Forelimb muscle (tissue), 1 donor: ENCODE measurements at regions not wholly inside any gene's neighbourhood (a gene's known extent, or its start where the extent isn't known, plus 50 kb on each side); places are given as distances from the start of the nearest gene placed in this dataset.
A peak's percentile ranks its signal among the peaks of the same experiment; 100 is the strongest.
"Not testable (repeated sequence)": the region's sequence is repeated elsewhere in the genome, so short reads cannot be mapped to it uniquely, and the experiment has no call there.

ENCODE experiments used
- DNase-seq: peaks from one replicate; pipeline ENCODE4 v3.0.0-alpha.2; 2013; ENCODE audit warnings: low read depth

- no peak for DNase-seq
These were observed 113.8 kb upstream of the ZC3H11B start for GRCh38 chr1:219726480-219727272.

DNA sequence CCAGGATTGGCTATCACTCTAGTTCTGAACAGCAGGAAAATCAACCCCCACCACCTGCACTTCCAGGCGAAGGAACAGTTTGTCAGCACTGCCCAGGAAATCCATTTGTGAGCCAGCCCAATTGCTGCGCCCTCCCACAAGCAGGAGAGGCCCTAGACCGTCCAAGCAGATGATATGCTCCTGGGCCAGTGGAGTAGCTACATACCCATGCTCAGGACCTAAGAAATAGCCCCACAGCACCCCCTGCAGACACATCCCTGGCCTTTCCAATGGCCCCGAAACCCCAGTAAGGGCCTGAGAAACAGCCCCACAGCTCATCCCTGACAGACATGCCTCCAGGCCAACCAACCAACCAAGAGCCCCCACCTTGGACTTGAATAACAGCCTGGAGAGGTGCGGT is 111.5 kb upstream of the ZC3H11B start:
- no peak for DNase-seq

- no peak for DNase-seq
These were observed 104.6 kb upstream of the ZC3H11B start for GRCh38 chr1:219717536-219717935.

GRCh38 chr1:219716611-219717114 is 103.8 kb upstream of the ZC3H11B start:
- DNase-seq: no peak

GRCh38 chr1:219713981-219714381 is 101.1 kb upstream of the ZC3H11B start:
- no peak for DNase-seq

DNA sequence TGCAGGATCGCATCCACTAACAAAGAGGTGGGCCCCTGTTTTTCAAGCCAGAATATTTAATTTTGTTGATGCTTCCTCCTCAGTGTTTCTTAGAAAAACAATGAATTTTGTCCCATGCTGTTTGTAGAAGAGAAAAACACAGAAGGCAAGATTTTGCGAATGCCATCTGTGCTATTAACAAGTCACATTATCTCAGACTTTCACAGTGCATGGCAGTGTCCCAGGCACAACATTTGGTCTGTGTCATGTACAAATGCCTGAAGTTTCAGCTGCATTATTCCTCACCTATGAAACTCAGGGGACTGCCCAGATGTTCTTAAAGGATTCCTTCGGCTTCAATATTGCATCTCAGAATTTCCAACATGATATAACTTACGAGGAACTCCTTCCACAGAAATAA is 99.6 kb upstream of the ZC3H11B start:
- no peak for DNase-seq

GRCh38 chr1:219710529-219711194 is 97.8 kb upstream of the ZC3H11B start:
- no peak for DNase-seq

DNA sequence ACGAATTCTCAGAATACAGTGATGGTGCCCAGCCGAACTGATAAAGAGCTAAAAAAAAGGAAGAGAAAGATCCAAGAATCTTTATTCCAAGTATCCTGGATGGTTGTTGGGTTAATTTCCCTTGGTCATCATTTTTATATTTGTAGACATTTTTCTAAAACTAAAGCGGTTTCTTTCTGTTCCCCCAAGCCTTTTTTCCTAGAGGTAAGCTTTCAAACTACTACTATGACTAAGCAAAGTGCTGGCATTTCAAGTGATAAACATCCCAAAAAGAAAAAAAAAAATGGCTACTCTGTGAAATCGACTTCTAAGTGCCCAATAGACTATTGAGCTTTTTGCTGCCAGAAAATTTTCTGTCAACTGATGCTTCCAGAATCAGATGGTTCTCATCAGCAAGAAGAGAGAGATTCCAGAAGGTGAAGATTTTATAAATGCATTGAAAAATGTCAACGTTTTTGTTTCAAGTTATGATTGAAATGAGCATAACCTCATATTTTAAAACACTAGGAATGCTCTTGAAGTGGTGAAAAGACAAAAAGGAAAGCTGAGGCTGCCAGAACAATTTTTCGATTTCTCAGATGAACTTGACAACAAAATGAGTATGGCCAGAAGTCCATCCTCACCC is 96.1 kb upstream of the ZC3H11B start:
- peak; percentile 8 for DNase-seq

DNA sequence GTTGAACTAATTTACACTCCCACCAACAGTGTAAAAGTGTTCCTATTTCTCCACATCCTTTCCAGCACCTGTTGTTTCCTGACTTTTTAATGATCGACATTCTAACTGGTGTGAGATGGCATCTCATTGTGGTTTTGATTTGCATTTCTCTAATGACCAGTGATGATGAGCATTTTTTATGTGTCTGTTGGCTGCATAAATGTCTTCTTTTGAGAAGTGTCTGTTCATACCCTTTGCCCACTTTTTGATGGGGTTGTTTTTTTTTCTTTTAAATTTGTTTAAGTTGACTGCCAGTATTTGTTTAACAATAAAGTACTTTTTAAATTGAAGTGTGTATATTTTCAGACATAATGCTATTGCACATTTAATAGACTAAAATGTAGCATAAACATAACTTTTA is 95.0 kb upstream of the ZC3H11B start:
- not testable (repeated sequence) for DNase-seq

DNA sequence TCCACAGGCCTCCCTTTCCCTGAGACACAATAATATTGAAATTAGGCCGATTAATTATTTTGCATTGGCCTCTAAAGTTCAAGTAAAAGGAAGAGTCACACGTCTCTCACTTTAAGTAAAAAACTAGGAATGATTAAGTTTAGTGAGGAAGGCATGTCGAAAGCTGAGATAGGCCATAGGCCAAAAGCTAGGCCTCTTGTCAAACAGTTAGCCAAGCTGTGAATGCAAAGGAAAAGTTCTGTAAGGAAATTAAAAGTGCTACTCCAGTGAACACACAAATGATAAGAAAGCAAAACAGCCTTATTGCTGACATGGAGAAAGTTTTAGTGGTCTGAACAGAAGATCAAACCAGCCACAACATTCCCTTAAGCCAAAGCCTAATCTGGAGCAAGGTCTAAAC is 91.4 kb upstream of the ZC3H11B start:
- not testable (repeated sequence) for DNase-seq

DNA sequence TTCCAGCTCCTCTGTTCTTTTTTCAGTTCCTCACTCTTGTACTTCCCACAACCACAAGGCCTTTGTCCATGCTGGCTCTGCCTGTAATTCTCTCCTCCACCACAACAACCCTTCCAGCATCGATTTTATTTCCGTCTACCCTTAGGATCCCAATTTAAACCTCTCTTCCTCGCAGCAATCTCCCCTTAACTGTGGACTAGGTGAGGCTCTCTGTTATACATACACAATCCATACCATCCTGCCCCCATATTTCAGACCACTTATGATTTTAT is 90.4 kb upstream of the ZC3H11B start:
- no peak for DNase-seq

- no peak for DNase-seq
These were observed 88.6 kb upstream of the ZC3H11B start for GRCh38 chr1:219701476-219701875.

DNA sequence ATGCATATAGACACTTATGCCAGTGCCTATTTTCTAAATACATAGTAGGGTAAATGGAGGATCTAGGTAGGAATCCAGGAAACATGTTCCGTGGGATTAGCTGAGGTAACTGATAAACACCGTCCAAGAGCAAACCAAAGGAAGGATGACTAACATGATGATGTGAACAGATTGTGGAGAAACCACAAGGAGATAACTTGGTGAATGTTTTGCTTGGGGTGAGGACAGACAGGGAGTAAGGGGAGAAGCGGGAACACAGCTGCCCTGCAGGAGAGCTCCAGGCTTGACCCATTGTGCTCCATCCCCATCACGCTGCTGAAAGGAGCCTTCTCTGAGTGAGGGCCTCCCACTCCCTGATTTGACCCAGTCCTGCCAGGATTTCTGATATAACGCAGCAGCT is 87.0 kb upstream of the ZC3H11B start:
- DNase-seq: no peak

GRCh38 chr1:219697682-219698081 is 84.8 kb upstream of the ZC3H11B start:
- DNase-seq: no peak

GRCh38 chr1:219692981-219693380 is 80.1 kb upstream of the ZC3H11B start:
- no peak for DNase-seq

GRCh38 chr1:219689774-219690173 is 76.9 kb upstream of the ZC3H11B start:
- DNase-seq: no peak

- no peak for DNase-seq
These were observed 74.9 kb upstream of the ZC3H11B start for GRCh38 chr1:219687779-219688178.

DNA sequence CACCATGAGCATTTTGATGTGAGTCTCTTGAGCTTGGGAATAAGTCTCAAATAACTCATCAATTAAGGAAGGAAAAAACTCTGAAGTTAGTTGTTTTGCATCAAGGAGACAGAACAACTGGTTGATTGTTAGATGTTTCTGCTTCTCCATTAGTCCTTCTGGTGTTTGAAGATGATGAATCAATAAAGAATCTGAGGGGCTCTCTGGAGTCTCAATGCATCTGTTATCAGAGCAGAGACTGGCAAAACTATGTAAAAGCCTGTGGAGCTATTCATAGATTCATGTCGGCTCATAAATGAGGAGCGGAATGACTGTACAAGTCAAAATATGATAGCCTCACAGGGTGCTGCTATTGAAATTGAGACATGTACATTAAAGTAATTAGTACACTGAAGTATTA is 73.3 kb upstream of the ZC3H11B start:
- DNase-seq: no peak

DNA sequence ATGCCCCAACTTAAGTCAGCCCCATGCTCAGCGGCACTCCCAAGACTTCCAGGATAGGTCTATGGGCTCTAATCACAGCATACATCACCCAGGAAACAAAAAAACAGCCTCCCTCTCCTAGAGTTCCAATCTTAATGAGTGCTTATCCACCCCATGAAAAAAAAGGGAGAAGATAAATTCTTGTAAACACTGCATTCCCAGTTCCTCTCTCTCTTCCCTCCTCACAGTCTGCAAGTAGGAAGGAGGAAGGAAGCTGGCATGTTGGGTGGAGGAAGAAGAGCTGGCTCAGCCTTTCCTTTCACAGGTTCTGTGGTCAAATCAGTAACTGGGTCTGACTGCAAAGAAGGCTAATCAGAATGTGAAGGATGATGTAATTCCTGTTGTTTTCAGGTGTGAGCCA is 69.9 kb upstream of the ZC3H11B start:
- DNase-seq: no peak

GRCh38 chr1:219681876-219682275 is 69.0 kb upstream of the ZC3H11B start:
- DNase-seq: no peak

GRCh38 chr1:219676012-219676765 is 63.3 kb upstream of the ZC3H11B start:
- DNase-seq: no peak

GRCh38 chr1:219670426-219671149 is 57.7 kb upstream of the ZC3H11B start:
- DNase-seq: no peak
